GM12873 (cell line): ENCODE measurements at regions not wholly inside any gene's neighbourhood (a gene's known extent, or its start where the extent isn't known, plus 50 kb on each side); places are given as distances from the start of the nearest gene placed in this dataset.

Experiments
- CTCF ChIP-seq: IDR thresholded peaks from 2 replicates; pipeline ENCODE4 v1.5.1; 2012; ENCODE audit warnings: low read depth, mild to moderate bottlenecking, moderate library complexity, low read length, control low read depth; ENCODE audit not compliant: insufficient read depth; ENCODE audit errors: missing control alignments

DNA sequence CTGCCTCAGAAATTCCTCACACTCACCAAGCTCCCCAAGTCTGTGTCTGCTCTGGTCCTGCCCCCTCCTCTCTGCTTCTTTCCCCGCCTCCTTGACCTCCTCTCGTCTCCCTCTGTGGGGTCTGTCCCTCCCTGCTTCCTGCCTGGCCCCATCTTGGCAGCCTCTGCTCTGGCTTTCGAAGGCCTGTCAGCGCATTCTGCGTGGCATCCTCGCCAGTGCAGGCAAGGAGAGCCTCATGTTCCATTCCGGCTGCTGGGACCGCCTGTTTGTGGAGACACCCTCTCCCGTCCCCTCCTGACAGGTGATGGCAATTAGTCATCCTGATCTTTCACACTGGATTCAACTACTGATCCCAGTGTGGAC, 51.7 kb upstream of the COL13A1 start:
- no peak for TF ChIP-seq CTCF

- no peak for TF ChIP-seq CTCF
Measured at GRCh38 chr10:69750725-69751124, 51.0 kb upstream of the COL13A1 start.

GRCh38 chr10:69751214-69751613, 50.5 kb upstream of the COL13A1 start:
- no peak for TF ChIP-seq CTCF
